ENCODE measurements at regions not wholly inside any gene's neighbourhood (a gene's known extent, or its start where the extent isn't known, plus 50 kb on each side); places are given as distances from the start of the nearest gene placed in this dataset.

DNA sequence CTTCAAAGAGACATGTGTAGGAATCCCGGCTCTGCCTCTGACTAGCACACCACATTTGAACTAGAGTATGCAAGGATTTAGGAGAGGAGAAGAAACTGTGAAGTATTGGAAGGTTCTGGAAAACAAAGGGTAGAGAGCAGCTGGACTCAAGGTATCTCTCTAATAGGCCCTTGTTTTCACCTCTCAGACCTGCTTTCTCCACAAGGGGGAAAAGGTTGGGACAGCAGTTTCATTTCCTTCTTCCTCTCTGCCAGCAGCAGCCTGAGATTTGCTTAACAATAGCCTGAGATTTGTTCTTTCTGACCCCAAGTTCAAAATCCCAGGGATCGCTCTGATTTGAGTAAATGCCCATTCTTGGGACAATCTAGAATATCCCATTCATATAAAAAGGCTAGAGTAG lies 430.6 kb upstream of the MCTP2 start:
- H3K9me3 ChIP-seq, result no peaks in the 10 kb centered on the region
- no peaks in the 10 kb centered on the region for H3K4me1 ChIP-seq
- H3K27me3 ChIP-seq, result no peaks in the 10 kb centered on the region
- H3K4me3 ChIP-seq, result no peak overlapping the region
- no peak for DNase-seq
- H3K27ac ChIP-seq, result no peak overlapping the region
- in situ Hi-C loops (cut with MboI; ENCODE audit: low pct_ligation_motif_present in 1 of 4, low pct_unique_long_range_greater_than_20kb in 1 of 4, low sequenced_read_pairs in 3 of 4), result no loop called here
- TF ChIP-seq POLR2A (IDR thresholded peaks at IDR 0.05), result no peak
- TF ChIP-seq, protein P1, sequence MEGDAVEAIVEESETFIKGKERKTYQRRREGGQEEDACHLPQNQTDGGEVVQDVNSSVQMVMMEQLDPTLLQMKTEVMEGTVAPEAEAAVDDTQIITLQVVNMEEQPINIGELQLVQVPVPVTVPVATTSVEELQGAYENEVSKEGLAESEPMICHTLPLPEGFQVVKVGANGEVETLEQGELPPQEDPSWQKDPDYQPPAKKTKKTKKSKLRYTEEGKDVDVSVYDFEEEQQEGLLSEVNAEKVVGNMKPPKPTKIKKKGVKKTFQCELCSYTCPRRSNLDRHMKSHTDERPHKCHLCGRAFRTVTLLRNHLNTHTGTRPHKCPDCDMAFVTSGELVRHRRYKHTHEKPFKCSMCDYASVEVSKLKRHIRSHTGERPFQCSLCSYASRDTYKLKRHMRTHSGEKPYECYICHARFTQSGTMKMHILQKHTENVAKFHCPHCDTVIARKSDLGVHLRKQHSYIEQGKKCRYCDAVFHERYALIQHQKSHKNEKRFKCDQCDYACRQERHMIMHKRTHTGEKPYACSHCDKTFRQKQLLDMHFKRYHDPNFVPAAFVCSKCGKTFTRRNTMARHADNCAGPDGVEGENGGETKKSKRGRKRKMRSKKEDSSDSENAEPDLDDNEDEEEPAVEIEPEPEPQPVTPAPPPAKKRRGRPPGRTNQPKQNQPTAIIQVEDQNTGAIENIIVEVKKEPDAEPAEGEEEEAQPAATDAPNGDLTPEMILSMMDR (IDR thresholded peaks at IDR 0.05), result no peak
- TF ChIP-seq POLR2AphosphoS5 (IDR thresholded peaks at IDR 0.05), result no peak
- no peak for TF ChIP-seq EP300 (IDR thresholded peaks at IDR 0.05; ENCODE audit: low read depth)
- 78% methylated on average over 2 of the region's 2 CpGs; no CpG with 5 or more reads in 1 of the 2 donors for WGBS, 2 donors (ENCODE audit: low coverage in 1 of 2)
- no peaks in the 10 kb centered on the region for H3K36me3 ChIP-seq
- intact Hi-C loops (cut with DNase I; ENCODE audit: low total_unique reads), result no loop called here

DNA sequence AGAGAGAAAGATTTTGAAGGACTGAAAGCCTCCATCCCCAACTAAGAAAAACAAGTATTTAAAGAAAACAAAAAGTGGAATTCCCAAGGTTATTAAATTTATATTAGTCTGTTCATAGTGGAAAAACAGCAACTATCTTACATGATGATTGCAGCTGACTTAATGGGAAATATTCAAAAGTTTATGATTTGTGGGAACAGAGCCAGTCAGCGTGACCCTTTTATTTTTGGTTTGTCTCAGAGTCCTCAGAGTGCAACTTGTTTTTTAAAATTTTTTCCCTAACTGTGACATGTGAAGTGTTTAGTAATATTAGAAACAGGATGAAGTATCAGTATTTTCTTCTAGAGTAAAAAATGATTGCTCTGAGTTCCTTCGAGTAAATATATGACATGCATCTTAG lies 441.9 kb upstream of the MCTP2 start:
- WGBS, 2 donors (ENCODE audit: low coverage in 1 of 2), result 76 to 79% methylated on average over 2 of the region's 2 CpGs
- Histone ChIP-seq H3K9me3 (no peaks in the 10 kb centered on the region), H3K36me3 (no peaks in the 10 kb centered on the region), H3K27me3 (no peaks in the 10 kb centered on the region), H3K4me1 (no peaks in the 10 kb centered on the region), H3K27ac (no peak overlapping the region), H3K4me3 (no peak overlapping the region)
- DNase-seq, result no peak
- intact Hi-C loops (cut with DNase I; ENCODE audit: low total_unique reads), result no loop called here
- in situ Hi-C loops (cut with MboI; ENCODE audit: low pct_ligation_motif_present in 1 of 4, low pct_unique_long_range_greater_than_20kb in 1 of 4, low sequenced_read_pairs in 3 of 4), result no loop called here
- TF ChIP-seq POLR2AphosphoS5 (IDR thresholded peaks at IDR 0.05) (no peak), EP300 (IDR thresholded peaks at IDR 0.05; ENCODE audit: low read depth) (no peak), POLR2A (IDR thresholded peaks at IDR 0.05) (no peak)
- TF ChIP-seq, protein P1 (IDR thresholded peaks at IDR 0.05), result no peak

DNA sequence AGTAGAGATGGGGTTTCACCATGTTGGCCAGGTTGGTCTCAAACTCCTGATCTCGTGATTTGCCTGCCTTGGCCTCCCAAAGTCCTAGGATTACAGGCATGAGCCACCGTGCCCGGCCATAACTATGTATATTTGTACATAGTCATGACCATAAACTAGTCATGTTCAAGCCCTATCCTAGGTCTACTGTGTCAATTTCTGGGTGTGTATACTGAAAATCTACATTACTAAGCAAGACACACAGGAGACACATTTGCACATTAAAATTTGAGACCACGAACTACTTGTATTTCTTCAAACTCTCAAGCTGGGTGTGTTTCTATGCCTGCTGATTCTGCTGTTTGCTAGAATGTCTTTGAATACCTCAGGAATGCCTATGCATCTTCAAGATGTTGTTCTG lies 451.3 kb upstream of the MCTP2 start:
- WGBS, 2 donors (ENCODE audit: low coverage in 1 of 2), result 63 to 79% methylated on average over 4 of the region's 4 CpGs
- H3K27ac ChIP-seq, result no peak overlapping the region
- TF ChIP-seq, protein P1 (IDR thresholded peaks at IDR 0.05), result no peak
- TF ChIP-seq EP300 (IDR thresholded peaks at IDR 0.05; ENCODE audit: low read depth) (no peak), POLR2A (IDR thresholded peaks at IDR 0.05) (no peak), POLR2AphosphoS5 (IDR thresholded peaks at IDR 0.05) (no peak)
- no peaks in the 10 kb centered on the region for H3K9me3 ChIP-seq
- in situ Hi-C loops (cut with MboI; ENCODE audit: low pct_ligation_motif_present in 1 of 4, low pct_unique_long_range_greater_than_20kb in 1 of 4, low sequenced_read_pairs in 3 of 4) (no loop called here), intact Hi-C loops (cut with DNase I; ENCODE audit: low total_unique reads) (no loop called here)
- H3K4me3 ChIP-seq, result no peak overlapping the region
- no peaks in the 10 kb centered on the region for H3K4me1 ChIP-seq
- no peaks in the 10 kb centered on the region for H3K27me3 ChIP-seq
- no peaks in the 10 kb centered on the region for H3K36me3 ChIP-seq
- no peak for DNase-seq

DNA sequence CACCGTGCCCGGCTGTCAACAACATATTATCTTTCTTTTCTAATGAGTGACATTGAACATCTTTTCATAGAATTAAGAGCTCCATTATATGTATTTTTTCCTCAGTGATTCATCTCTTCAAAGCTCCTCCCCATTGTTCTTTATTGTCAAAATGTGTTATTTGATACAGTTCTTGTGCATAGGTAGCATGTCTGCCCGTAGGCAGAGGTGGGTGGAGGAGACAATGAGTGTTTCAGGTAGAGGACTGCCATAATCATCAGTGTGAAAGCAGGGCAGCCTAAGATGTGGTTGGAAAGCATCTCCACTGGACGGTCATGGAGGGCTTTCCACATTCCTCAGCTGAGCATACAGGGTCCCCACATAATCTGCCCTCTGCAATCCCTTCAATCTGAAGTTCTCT lies 452.0 kb upstream of the MCTP2 start:
- Histone ChIP-seq H3K27ac (no peak overlapping the region), H3K4me1 (no peaks in the 10 kb centered on the region), H3K27me3 (no peaks in the 10 kb centered on the region), H3K9me3 (no peaks in the 10 kb centered on the region), H3K4me3 (no peak overlapping the region), H3K36me3 (no peaks in the 10 kb centered on the region)
- in situ Hi-C loops (cut with MboI; ENCODE audit: low pct_ligation_motif_present in 1 of 4, low pct_unique_long_range_greater_than_20kb in 1 of 4, low sequenced_read_pairs in 3 of 4), result no loop called here
- DNase-seq, result no peak
- TF ChIP-seq, protein P1 (IDR thresholded peaks at IDR 0.05), result no peak
- TF ChIP-seq POLR2A (IDR thresholded peaks at IDR 0.05), result no peak
- TF ChIP-seq EP300 (IDR thresholded peaks at IDR 0.05; ENCODE audit: low read depth), result no peak
- TF ChIP-seq POLR2AphosphoS5 (IDR thresholded peaks at IDR 0.05), result no peak
- intact Hi-C loops (cut with DNase I; ENCODE audit: low total_unique reads), result no loop called here
- WGBS, 2 donors (ENCODE audit: low coverage in 1 of 2), result 84 to 93% methylated on average over 3 to 4 of the region's 4 CpGs
